GM18861 (cell line): ENCODE measurements at regions not wholly inside any gene's neighbourhood (a gene's known extent, or its start where the extent isn't known, plus 50 kb on each side); places are given as distances from the start of the nearest gene placed in this dataset.
"Not testable (repeated sequence)": the region's sequence is repeated elsewhere in the genome, so short reads cannot be mapped to it uniquely, and the experiment has no call there.

Experiments
- ATAC-seq: cut with Tn5 transposase; IDR thresholded peaks from one replicate; pipeline ENCODE4 v1.9.1; 2021; ENCODE audit not compliant: unreplicated experiment

DNA sequence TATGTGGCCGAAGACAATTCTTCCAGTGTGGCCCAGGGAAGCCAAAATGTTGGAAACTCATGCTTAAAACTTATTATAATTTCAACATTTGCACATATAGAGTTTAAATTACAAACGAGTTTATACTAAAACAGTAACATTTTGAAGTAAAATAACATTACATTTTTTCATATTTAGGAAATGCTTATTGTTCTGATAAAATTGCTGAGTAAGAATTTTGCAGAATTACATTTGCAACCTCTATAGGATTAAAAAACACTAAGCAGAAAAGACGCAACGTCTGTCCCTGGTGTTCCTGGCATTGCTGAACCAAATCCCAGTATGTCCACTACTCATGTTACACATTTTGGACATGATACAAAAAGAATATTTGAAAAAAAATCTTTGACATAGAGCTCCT is 1241.2 kb downstream of the SUCLG1 start:
- no peak for ATAC-seq

GRCh38 chr2:83196225-83196624 is 1262.9 kb downstream of the SUCLG1 start:
- ATAC-seq = no peak

- no peak for ATAC-seq
Observed at GRCh38 chr2:83191316-83191715, 1267.8 kb downstream of the SUCLG1 start.

GRCh38 chr2:83186105-83186760 is 1272.8 kb downstream of the SUCLG1 start:
- ATAC-seq = no peak

DNA sequence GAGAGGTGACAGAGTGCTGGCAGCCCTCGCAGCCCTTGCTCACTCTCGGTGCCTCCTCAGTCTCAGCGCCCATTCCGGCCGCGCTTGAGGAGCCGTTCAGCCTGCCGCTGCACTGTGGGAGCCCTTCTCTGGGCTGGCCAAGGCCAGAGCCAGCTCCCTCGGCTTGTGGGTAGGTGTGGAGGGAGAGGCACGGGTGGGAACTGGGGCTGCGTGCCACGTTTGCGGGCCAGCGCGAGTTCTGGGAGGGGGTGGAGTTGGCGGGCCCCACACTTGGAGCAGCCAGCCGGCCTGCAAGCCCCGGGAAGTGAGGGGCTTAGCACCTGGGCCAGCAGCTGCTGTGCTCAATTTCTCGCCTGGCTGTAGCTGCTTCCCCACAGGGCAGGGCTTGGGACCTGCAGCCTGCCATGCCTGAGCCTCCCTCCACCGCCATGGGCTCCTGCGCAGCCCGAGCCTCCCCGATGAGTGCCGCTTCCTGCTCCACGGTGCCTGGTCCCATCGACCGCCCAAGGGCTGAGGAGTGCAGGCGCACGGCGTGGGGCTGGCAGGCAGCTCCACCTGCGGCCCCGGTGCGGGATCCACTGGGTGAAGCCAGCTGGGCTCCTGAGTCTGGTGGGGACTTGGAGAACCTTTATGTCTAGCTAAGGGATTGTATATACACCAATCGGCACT is 1278.1 kb downstream of the SUCLG1 start:
- ATAC-seq = not testable (repeated sequence)

GRCh38 chr2:83176539-83176938 is 1282.5 kb downstream of the SUCLG1 start:
- ATAC-seq = no peak

- ATAC-seq = no peak
Observed at GRCh38 chr2:83172841-83173240, 1286.2 kb downstream of the SUCLG1 start.

DNA sequence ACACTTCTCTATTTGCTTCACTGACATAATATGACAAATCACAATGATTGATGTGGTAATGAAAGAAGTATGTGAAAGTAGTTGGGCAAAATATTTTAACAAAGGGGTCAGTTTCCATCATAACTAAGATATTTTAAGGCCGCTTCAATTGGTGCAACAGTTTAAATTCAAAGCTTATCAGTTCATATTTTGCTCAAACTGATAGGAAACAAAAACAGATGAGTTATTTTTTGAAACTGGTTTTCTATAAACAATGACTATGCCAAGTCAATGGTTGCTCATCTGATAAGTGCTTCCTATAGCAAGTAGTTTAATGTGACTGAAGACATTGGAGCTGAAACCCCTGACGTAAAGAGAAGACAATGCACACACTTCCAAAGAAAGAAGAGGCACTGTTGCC is 1290.7 kb downstream of the SUCLG1 start:
- ATAC-seq = no peak

DNA sequence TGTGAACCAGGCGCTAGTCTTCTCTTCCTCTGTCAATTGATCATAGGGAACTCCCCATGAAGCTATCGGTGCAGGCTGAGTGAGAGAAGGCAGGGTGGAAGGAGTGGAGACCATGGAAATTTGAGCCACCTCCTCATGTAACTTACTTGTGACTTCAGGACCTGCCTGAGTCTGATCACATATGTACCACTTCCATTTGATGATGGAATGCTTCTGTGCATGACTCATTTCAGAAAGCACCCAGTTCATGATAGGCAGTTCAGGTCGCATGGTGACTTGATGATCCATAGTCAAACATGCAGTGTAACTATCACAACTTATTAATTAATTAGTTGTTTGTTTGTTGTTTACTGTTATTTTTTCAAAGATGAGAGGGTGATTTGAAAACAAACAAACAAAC is 1296.7 kb downstream of the SUCLG1 start:
- no peak for ATAC-seq

GRCh38 chr2:83160571-83160970 is 1298.5 kb downstream of the SUCLG1 start:
- ATAC-seq = no peak

DNA sequence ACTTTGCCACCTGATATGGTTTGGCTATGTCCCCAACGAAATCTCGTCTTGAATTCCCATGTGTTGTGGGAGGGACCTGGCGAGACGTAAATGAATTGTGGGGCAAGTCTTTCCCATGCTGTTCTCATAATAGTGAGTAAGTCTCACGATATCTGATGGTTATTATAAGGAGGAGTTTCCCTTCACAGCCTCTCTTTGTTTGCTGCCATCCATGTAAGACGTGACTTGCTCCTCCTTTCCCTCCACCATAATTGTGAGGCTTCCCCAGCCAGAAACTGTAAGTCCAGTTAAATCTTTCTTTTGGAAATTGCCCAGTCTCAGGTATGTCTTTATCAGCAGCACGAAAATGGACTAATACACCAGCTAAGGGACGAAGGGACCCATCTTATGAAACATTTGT is 1303.3 kb downstream of the SUCLG1 start:
- no peak for ATAC-seq

GRCh38 chr2:83143946-83144345 is 1315.1 kb downstream of the SUCLG1 start:
- ATAC-seq = no peak

DNA sequence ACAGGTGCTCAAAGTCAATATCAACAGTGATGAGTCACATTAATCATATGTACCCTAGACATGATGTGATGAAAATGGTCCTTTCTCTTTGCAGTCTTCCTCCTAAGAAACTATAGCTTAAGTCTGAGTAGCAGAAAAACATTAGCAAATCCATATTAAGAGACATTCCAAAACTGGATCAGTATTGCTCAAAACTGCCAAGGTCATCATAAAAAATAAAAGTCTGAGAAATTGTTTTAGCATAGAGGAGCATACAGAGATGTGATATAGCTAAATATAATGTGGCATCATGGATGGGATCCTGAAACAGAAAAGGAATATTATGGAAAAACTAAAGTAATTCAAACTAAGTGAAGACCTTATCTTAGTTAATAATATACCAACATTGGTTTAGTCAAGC is 1316.1 kb downstream of the SUCLG1 start:
- ATAC-seq = no peak

- ATAC-seq = no peak
Observed at GRCh38 chr2:83115606-83116005, 1343.5 kb downstream of the SUCLG1 start.

- no peak for ATAC-seq
Observed at GRCh38 chr2:83115155-83115554, 1343.9 kb downstream of the SUCLG1 start.

GRCh38 chr2:83113953-83114352 is 1345.1 kb downstream of the SUCLG1 start:
- ATAC-seq = no peak

- ATAC-seq = no peak
Observed at GRCh38 chr2:83112858-83113257, 1346.2 kb downstream of the SUCLG1 start.

GRCh38 chr2:83109284-83109683 is 1349.8 kb downstream of the SUCLG1 start:
- no peak for ATAC-seq

DNA sequence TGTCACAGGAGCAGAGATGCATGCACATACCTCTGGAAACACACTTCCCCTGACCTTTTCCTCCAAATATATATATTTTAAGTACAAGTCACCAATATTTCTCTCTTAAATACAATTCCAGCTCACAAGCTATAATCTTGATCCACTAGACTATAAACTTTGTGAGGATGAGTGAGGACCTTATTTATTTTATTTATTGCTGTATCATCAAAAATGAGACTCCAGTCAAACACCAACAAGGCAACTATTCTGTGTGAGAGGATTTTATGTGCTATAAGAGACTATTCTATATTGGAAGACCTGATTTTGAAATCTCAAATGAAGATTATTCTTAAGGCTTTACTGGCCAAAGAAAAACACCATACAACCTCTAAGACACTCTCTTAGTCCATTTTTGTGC is 1352.2 kb downstream of the SUCLG1 start:
- ATAC-seq = no peak

DNA sequence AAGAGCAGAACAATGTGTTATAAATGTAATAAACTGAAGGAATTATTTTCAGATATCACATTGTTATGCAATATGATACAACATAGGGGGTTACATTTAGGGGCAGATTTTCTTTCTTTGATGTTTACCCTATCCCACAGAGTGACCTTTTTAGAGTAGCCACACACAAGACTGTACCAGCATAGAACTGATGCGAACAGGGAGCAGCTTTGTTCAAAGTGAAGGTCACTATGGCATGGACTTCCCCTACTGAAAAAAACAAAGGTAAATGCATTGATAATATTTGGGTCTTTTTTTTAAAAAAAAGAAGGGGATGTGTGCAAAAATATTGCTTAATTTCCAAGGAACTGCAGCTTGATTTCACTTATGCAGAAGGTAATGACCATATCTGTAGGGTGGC is 1354.9 kb downstream of the SUCLG1 start:
- no peak for ATAC-seq

- ATAC-seq = no peak
Observed at GRCh38 chr2:83103613-83104012, 1355.5 kb downstream of the SUCLG1 start.

DNA sequence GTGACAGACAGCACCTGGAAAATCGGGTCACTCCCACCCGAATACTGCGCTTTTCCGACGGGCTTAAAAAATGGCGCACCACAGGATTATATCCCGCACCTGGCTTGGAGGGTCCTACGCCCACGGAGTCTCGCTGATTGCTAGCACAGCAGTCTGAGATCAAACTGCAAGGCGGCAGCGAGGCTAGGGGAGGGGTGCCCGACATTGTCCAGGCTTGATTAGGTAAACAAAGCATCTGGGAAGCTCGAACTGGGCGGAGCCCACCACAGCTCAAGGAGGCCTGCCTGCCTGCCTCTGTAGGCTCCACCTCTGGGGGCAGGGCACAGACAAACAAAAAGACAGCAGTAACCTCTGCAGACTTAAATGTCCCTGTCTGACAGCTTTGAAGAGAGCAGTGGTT is 1370.0 kb downstream of the SUCLG1 start:
- not testable (repeated sequence) for ATAC-seq

DNA sequence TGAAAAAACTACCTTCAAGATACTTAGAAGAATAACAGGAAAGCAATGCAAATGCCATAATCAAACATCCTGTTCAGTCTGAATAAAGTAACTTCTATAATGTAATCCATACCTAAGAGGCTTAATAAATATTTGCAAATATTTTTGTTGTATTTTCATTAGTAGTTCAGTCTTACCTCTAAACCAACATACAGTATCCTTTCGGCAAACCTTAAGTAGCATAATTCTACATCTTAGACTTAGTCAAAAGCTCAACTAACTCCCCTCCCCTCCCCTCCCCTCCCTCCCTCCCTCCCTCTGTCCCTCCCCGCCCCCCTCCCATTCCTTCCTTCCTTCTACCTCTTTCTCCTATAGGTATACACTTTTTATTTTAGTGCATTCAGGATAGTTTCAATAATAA is 1373.2 kb downstream of the SUCLG1 start:
- no peak for ATAC-seq
